GM21723 (cell line): ENCODE measurements at regions not wholly inside any gene's neighbourhood (a gene's known extent, or its start where the extent isn't known, plus 50 kb on each side); places are given as distances from the start of the nearest gene placed in this dataset.

Source experiments
- ATAC-seq: cut with Tn5 transposase; IDR thresholded peaks from one replicate; pipeline ENCODE4 v1.9.1; 2021; ENCODE audit warnings: mild to moderate bottlenecking, moderate library complexity; ENCODE audit not compliant: unreplicated experiment

GRCh38 chr11:27861706-27862430, 161.6 kb upstream of the BDNF start:
- no peak for ATAC-seq

GRCh38 chr11:27860811-27861210, 160.6 kb upstream of the BDNF start:
- ATAC-seq, result no peak

- ATAC-seq, result no peak
These were observed 158.6 kb upstream of the BDNF start for GRCh38 chr11:27858866-27859265.

- ATAC-seq, result no peak
These were observed 157.3 kb upstream of the BDNF start for GRCh38 chr11:27857588-27857987.

- no peak for ATAC-seq
These were observed 156.8 kb upstream of the BDNF start for GRCh38 chr11:27857014-27857413.

GRCh38 chr11:27848423-27848822, 148.2 kb upstream of the BDNF start:
- no peak for ATAC-seq

GRCh38 chr11:27847496-27847895, 147.2 kb upstream of the BDNF start:
- no peak for ATAC-seq

- ATAC-seq, result no peak
These were observed 142.0 kb upstream of the BDNF start for GRCh38 chr11:27842290-27842689.

- ATAC-seq, result no peak
These were observed 140.8 kb upstream of the BDNF start for GRCh38 chr11:27841023-27841422.

- ATAC-seq, result no peak
These were observed 139.1 kb upstream of the BDNF start for GRCh38 chr11:27839226-27839913.

- ATAC-seq, result no peak
These were observed 138.4 kb upstream of the BDNF start for GRCh38 chr11:27838674-27839073.

- ATAC-seq, result peak; percentile 77
These were observed 137.8 kb upstream of the BDNF start for GRCh38 chr11:27837895-27838563.

- no peak for ATAC-seq
These were observed 130.0 kb upstream of the BDNF start for GRCh38 chr11:27830206-27830605.

- no peak for ATAC-seq
These were observed 120.0 kb upstream of the BDNF start for GRCh38 chr11:27820249-27820648.

- ATAC-seq, result no peak
These were observed 115.9 kb upstream of the BDNF start for GRCh38 chr11:27816197-27816596.

- no peak for ATAC-seq
These were observed 112.1 kb upstream of the BDNF start for GRCh38 chr11:27812341-27812740.

GRCh38 chr11:27807596-27807995, 107.3 kb upstream of the BDNF start:
- ATAC-seq, result no peak

- ATAC-seq, result no peak
These were observed 105.9 kb upstream of the BDNF start for GRCh38 chr11:27806122-27806521.

- no peak for ATAC-seq
These were observed 96.0 kb upstream of the BDNF start for GRCh38 chr11:27795955-27796861.

- no peak for ATAC-seq
These were observed 86.6 kb upstream of the BDNF start for GRCh38 chr11:27786864-27787263.

- no peak for ATAC-seq
These were observed 86.1 kb upstream of the BDNF start for GRCh38 chr11:27786331-27786730.
